OCI-LY1 (cell line): ENCODE measurements at regions not wholly inside any gene's neighbourhood (a gene's known extent, or its start where the extent isn't known, plus 50 kb on each side); places are given as distances from the start of the nearest gene placed in this dataset.

Experiments
- H2AFZ ChIP-seq: fragments of 200-600 bp; sonication (generic), shearing (Covaris generic); 2 replicates; pipeline ENCODE4 v1.6.0; 2014; ENCODE audit warnings: antibody characterized with exemption, mild to moderate bottlenecking, low read length
- H3F3A ChIP-seq: fragments of 200-600 bp; sonication (generic), shearing (Covaris generic); 2 replicates; pipeline ENCODE4 v1.6.0; 2014; ENCODE audit warnings: mild to moderate bottlenecking, antibody characterized with exemption, low read length, moderate library complexity; ENCODE audit not compliant: insufficient read depth
- H3K27ac ChIP-seq: fragments of 200-600 bp; sonication (generic); 2 replicates; pipeline ENCODE4 v1.5.1; 2014; ENCODE audit warnings: low read length, mixed run types, mild to moderate bottlenecking, low read depth; ENCODE audit not compliant: poor library complexity, severe bottlenecking
- H3K27me3 ChIP-seq: fragments of 200-600 bp; sonication (generic); 2 replicates; pipeline ENCODE4 v1.6.0; 2014; ENCODE audit warnings: antibody characterized with exemption, mild to moderate bottlenecking, low read length, moderate library complexity; ENCODE audit not compliant: insufficient read depth
- H3K36me3 ChIP-seq: fragments of 200-600 bp; sonication (generic); 2 replicates; pipeline ENCODE4 v1.6.1; 2014; ENCODE audit warnings: mild to moderate bottlenecking, antibody characterized with exemption, low read length, moderate library complexity, mixed read lengths; ENCODE audit not compliant: insufficient read depth
- H3K4me1 ChIP-seq: fragments of 200-600 bp; sonication (generic); 2 replicates; pipeline ENCODE4 v1.5.1; 2014; ENCODE audit warnings: mild to moderate bottlenecking, low read length, moderate library complexity; ENCODE audit not compliant: insufficient read depth, severe bottlenecking
- H3K4me2 ChIP-seq: fragments of 200-600 bp; sonication (generic), shearing (Covaris generic); 2 replicates; pipeline ENCODE4 v1.6.1; 2014; ENCODE audit warnings: low read length
- H3K4me3 ChIP-seq: fragments of 200-600 bp; sonication (generic); 2 replicates; pipeline ENCODE4 v1.5.1; 2014; ENCODE audit warnings: low read length, low read depth, mild to moderate bottlenecking, mixed read lengths; ENCODE audit not compliant: poor library complexity, severe bottlenecking
- H3K79me2 ChIP-seq: fragments of 200-600 bp; shearing (Covaris generic); 2 replicates; pipeline ENCODE4 v1.6.1; 2016; ENCODE audit warnings: mixed run types, low read length, mixed read lengths; ENCODE audit not compliant: insufficient read depth
- H3K9ac ChIP-seq: fragments of 200-600 bp; sonication (generic), shearing (Covaris generic); 2 replicates; pipeline ENCODE4 v1.6.1; 2014; ENCODE audit warnings: mild to moderate bottlenecking, low read length, mixed read lengths
- H3K9me2 ChIP-seq: fragments of 200-600 bp; sonication (generic), shearing (Covaris generic); 2 replicates; pipeline ENCODE4 v1.6.1; 2014; ENCODE audit warnings: low read depth, mild to moderate bottlenecking, low read length, mixed read lengths
- H3K9me3 ChIP-seq: fragments of 200-600 bp; shearing (Covaris generic); 2 replicates; pipeline ENCODE4 v1.6.1; 2014; ENCODE audit warnings: low read length, mixed read lengths
- H4K20me1 ChIP-seq: fragments of 200-600 bp; sonication (generic), shearing (Covaris generic); 2 replicates; pipeline ENCODE4 v1.6.0; 2016; ENCODE audit warnings: mild to moderate bottlenecking, low read length; ENCODE audit not compliant: insufficient read depth
- EZH2 ChIP-seq: fragments of 200-600 bp; sonication (generic), shearing (Covaris generic); IDR thresholded peaks from 2 replicates; pipeline ENCODE4 v1.8.0; 2017; ENCODE audit warnings: borderline replicate concordance, mixed run types, mild to moderate bottlenecking, antibody characterized with exemption, low read length, moderate library complexity, mixed read lengths
- TF ChIP-seq, protein P1 (sequence below): fragments of 200-600 bp; sonication (generic), shearing (Covaris generic); IDR thresholded peaks from 2 replicates; pipeline ENCODE4 v1.5.1; 2017; ENCODE audit warnings: mild to moderate bottlenecking, antibody characterized with exemption, low read length, moderate library complexity, mixed read lengths

DNA sequence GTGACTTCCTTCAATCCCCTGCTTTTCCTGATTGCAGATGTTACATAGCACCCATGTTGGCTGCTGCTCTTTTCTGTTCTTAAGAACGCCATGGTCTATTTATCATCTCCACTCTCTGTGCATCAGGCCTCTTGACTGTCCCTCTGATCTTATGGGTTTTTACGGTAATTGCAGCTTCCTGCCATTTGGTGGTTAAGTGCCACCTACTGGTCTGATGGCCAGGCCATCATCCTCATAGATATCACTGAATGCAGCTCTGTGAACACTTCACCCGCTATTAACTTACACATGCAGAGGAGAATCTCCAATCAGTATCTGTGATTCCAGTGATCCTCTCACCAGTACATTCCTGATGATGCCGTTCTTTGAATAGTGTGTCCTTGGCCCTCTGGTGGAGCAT lies 382.4 kb downstream of the TRAM1L1 start:
- Histone ChIP-seq H3K27ac (no peak overlapping the region), H3K4me2 (no peak overlapping the region), H2AFZ (no peak overlapping the region), H3K27me3 (no peaks in the 10 kb centered on the region), H4K20me1 (no peaks in the 10 kb centered on the region), H3K9me2 (no peaks in the 10 kb centered on the region), H3K79me2 (no peaks in the 10 kb centered on the region), H3K36me3 (no peaks in the 10 kb centered on the region), H3F3A (no peaks in the 10 kb centered on the region), H3K4me3 (no peak overlapping the region), H3K9ac (no peak overlapping the region), H3K4me1 (no peaks in the 10 kb centered on the region), H3K9me3 (no peaks in the 10 kb centered on the region)
- TF ChIP-seq EZH2: no peak
- TF ChIP-seq, protein P1, sequence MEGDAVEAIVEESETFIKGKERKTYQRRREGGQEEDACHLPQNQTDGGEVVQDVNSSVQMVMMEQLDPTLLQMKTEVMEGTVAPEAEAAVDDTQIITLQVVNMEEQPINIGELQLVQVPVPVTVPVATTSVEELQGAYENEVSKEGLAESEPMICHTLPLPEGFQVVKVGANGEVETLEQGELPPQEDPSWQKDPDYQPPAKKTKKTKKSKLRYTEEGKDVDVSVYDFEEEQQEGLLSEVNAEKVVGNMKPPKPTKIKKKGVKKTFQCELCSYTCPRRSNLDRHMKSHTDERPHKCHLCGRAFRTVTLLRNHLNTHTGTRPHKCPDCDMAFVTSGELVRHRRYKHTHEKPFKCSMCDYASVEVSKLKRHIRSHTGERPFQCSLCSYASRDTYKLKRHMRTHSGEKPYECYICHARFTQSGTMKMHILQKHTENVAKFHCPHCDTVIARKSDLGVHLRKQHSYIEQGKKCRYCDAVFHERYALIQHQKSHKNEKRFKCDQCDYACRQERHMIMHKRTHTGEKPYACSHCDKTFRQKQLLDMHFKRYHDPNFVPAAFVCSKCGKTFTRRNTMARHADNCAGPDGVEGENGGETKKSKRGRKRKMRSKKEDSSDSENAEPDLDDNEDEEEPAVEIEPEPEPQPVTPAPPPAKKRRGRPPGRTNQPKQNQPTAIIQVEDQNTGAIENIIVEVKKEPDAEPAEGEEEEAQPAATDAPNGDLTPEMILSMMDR: peak; percentile 48; the same call in 1 of the 2 replicates

DNA sequence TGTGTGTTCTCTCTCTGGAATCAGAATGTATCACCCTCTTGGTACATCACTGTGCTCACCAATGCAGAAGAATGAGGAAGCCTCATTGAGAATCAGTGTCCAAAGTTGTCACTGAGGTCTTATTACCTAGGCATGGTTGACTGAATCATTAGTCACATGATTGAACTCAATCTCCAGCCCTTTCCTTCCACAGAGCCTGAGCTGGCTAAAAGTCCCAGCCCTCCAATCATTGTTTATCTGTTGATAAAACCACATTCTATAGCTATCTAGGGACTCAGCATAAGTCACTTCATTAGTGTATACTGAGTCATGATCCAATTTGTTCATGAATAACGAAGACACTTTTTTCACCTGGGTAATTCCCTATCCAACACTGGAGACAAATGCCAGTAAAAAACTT lies 396.8 kb downstream of the TRAM1L1 start:
- H3K27me3 ChIP-seq: no peaks in the 10 kb centered on the region
- no peaks in the 10 kb centered on the region for H3K9me2 ChIP-seq
- TF ChIP-seq EZH2: no peak
- TF ChIP-seq, protein P1: no peak
- H3K9ac ChIP-seq: no peak overlapping the region
- H3K79me2 ChIP-seq: no peaks in the 10 kb centered on the region
- H3K27ac ChIP-seq: no peak overlapping the region
- H3K4me2 ChIP-seq: no peak overlapping the region
- H3K9me3 ChIP-seq: no peaks in the 10 kb centered on the region
- H3K4me1 ChIP-seq: no peaks in the 10 kb centered on the region
- no peak overlapping the region for H2AFZ ChIP-seq
- no peaks in the 10 kb centered on the region for H3K36me3 ChIP-seq
- H3F3A ChIP-seq: no peaks in the 10 kb centered on the region
- no peaks in the 10 kb centered on the region for H4K20me1 ChIP-seq
- H3K4me3 ChIP-seq: no peak overlapping the region

DNA sequence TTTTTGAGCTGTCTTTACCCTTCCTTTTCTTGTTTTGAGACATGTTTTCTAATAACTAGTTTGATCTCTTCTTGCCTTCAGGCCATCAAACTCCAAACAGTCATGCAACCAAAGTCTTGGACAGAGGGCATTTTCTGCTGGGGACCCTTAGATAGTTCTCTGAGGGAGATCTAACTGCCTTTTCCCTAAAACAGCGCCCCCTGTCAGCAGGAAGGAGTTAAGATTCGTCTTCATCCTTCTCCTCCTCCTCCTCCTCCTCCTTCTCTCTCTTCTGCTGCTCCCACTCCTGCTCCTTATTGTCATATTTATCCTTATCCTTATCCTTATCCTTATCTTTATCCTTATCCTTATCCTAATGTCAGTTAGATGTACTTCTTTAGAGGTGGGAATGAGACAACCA lies 417.2 kb downstream of the TRAM1L1 start:
- Histone ChIP-seq H2AFZ (no peak overlapping the region), H3K27ac (no peak overlapping the region), H3K9ac (no peak overlapping the region), H3K4me3 (no peak overlapping the region), H3K27me3 (no peaks in the 10 kb centered on the region), H4K20me1 (no peaks in the 10 kb centered on the region), H3K9me2 (no peaks in the 10 kb centered on the region), H3K4me2 (no peak overlapping the region), H3K79me2 (no peaks in the 10 kb centered on the region), H3K36me3 (no peaks in the 10 kb centered on the region), H3K4me1 (no peaks in the 10 kb centered on the region), H3F3A (no peaks in the 10 kb centered on the region), H3K9me3 (no peaks in the 10 kb centered on the region)
- TF ChIP-seq, protein P1: peak; percentile 58
- no peak for TF ChIP-seq EZH2
